Neural cell (in vitro differentiated cells): ENCODE measurements at regions not wholly inside any gene's neighbourhood (a gene's known extent, or its start where the extent isn't known, plus 50 kb on each side); places are given as distances from the start of the nearest gene placed in this dataset.

Experiments used
- H2AFZ ChIP-seq: fragments of 200-600, 300-800 bp; sonication (generic), shearing (Covaris generic); 2 replicates; pipeline ENCODE4 v1.6.0; 2014; ENCODE audit warnings: low read depth, mild to moderate bottlenecking, antibody characterized with exemption, low read length, moderate library complexity
- H3F3A ChIP-seq: fragments of 200-600 bp; shearing (Covaris generic); 2 replicates; pipeline ENCODE4 v1.6.1; 2016; ENCODE audit warnings: mild to moderate bottlenecking, moderate library complexity, mixed read lengths, antibody characterized with exemption, low read length; ENCODE audit not compliant: insufficient read depth, poor library complexity, severe bottlenecking
- H3K27ac ChIP-seq: fragments of 200-600, 300-800 bp; sonication (generic), shearing (Covaris generic); 2 replicates; pipeline ENCODE4 v1.5.1; 2014; ENCODE audit warnings: mild to moderate bottlenecking, low read length, moderate library complexity
- H3K27me3 ChIP-seq: fragments of 300-800, 200-600 bp; sonication (generic), shearing (Covaris generic); 2 replicates; pipeline ENCODE4 v1.6.0; 2014; ENCODE audit warnings: mild to moderate bottlenecking, low read depth, low read length, moderate library complexity; ENCODE audit not compliant: insufficient read depth
- H3K36me3 ChIP-seq: fragments of 300-800, 200-600 bp; sonication (generic), shearing (Covaris generic); 2 replicates; pipeline ENCODE4 v1.5.1; 2014; ENCODE audit warnings: mild to moderate bottlenecking, antibody characterized with exemption, low read length, moderate library complexity; ENCODE audit not compliant: insufficient read depth
- H3K4me2 ChIP-seq: fragments of 300-800, 200-600 bp; sonication (generic), shearing (Covaris generic); 2 replicates; pipeline ENCODE4 v1.6.0; 2014; ENCODE audit warnings: mild to moderate bottlenecking, low read length
- H3K4me3 ChIP-seq: fragments of 300-800, 200-600 bp; sonication (generic), shearing (Covaris generic); 2 replicates; pipeline ENCODE4 v1.5.1; 2014; ENCODE audit warnings: mild to moderate bottlenecking, low read length, moderate library complexity
- H3K79me2 ChIP-seq: fragments of 200-600 bp; shearing (Covaris generic); replicated peaks from 2 replicates; pipeline ENCODE4 v1.6.0; 2014; ENCODE audit warnings: mild to moderate bottlenecking, low read length, moderate library complexity; ENCODE audit not compliant: insufficient read depth
- H3K9ac ChIP-seq: fragments of 300-800, 200-600 bp; sonication (generic), shearing (Covaris generic); 2 replicates; pipeline ENCODE4 v1.6.1; 2016; ENCODE audit warnings: mild to moderate bottlenecking, low read length, mixed read lengths
- H3K9me2 ChIP-seq: fragments of 200-600 bp; shearing (Covaris generic); 2 replicates; pipeline ENCODE4 v1.6.1; 2016; ENCODE audit warnings: mild to moderate bottlenecking, low read length, mixed read lengths; ENCODE audit not compliant: insufficient read depth
- H3K9me3 ChIP-seq: fragments of 200-600, 300-800 bp; sonication (generic), shearing (Covaris generic); 2 replicates; pipeline ENCODE4 v1.6.1; 2016; ENCODE audit warnings: mild to moderate bottlenecking, mixed run types, low read length, moderate library complexity, mixed read lengths
- H4K20me1 ChIP-seq: fragments of 200-600 bp; shearing (Covaris generic); 2 replicates; pipeline ENCODE4 v1.6.1; 2016; ENCODE audit warnings: mild to moderate bottlenecking, mixed run types; ENCODE audit not compliant: insufficient read depth
- EP300 ChIP-seq: fragments of 450-650 bp; conservative IDR thresholded peaks from 2 replicates; pipeline ENCODE4 v1.6.1; 2014; ENCODE audit warnings: antibody characterized with exemption, mild to moderate bottlenecking, moderate library complexity; ENCODE audit not compliant: poor library complexity, severe bottlenecking
- EZH2 ChIP-seq: fragments of 200-600, 300-800 bp; shearing (Covaris generic), sonication (generic); IDR thresholded peaks from 2 replicates; pipeline ENCODE4 v1.6.1; 2014; ENCODE audit warnings: antibody characterized with exemption, low read length, borderline replicate concordance, mild to moderate bottlenecking; ENCODE audit not compliant: insufficient read depth, poor library complexity, severe bottlenecking
- MXI1 ChIP-seq: fragments of 450-650 bp; conservative IDR thresholded peaks from 2 replicates; pipeline ENCODE4 v1.6.1; 2014; ENCODE audit warnings: antibody characterized with exemption, mild to moderate bottlenecking; ENCODE audit not compliant: poor library complexity, severe bottlenecking
- POLR2AphosphoS5 ChIP-seq: IDR thresholded peaks from 2 replicates; pipeline ENCODE4 v1.6.1; 2012
- RAD21 ChIP-seq: fragments of 450-650 bp; conservative IDR thresholded peaks from 2 replicates; pipeline ENCODE4 v1.6.1; 2014; ENCODE audit warnings: antibody characterized with exemption, mild to moderate bottlenecking, moderate library complexity
- SMC3 ChIP-seq: fragments of 450-650 bp; conservative IDR thresholded peaks from 2 replicates; pipeline ENCODE4 v1.6.1; 2014; ENCODE audit warnings: antibody characterized with exemption, mild to moderate bottlenecking, moderate library complexity; ENCODE audit not compliant: poor library complexity
- TAF1 ChIP-seq: IDR thresholded peaks from 2 replicates; pipeline ENCODE4 v1.6.1; 2012; ENCODE audit warnings: low read depth
- TF ChIP-seq, protein P1 (sequence below): IDR thresholded peaks from 2 replicates; pipeline ENCODE4 v1.6.1; 2012; ENCODE audit warnings: borderline replicate concordance
- TF ChIP-seq, protein P2 (sequence below): fragments of 450-650 bp; IDR thresholded peaks from 2 replicates; pipeline ENCODE4 v1.5.1; 2014; ENCODE audit warnings: antibody characterized with exemption, mild to moderate bottlenecking, moderate library complexity; ENCODE audit not compliant: poor library complexity, severe bottlenecking

DNA sequence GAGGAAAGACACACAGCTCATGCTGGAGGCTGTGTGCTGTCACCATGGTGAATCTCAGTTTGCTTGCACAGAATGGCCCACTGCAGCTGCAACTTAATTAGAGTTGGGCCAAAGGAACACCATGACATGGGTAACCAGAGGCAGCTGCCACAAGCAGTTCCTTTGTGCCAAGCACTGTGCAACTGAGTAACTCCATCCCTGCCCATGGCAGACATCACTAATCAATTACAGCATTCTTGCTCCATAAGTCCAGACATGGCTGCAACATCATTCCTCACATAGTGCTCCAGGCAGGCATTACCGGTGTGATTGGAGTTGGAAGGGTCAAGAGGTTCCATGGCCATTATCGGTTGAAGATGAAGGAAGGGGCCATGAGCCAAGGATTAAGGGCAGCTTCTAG, 207.0 kb downstream of the RBM19 start:
- Histone ChIP-seq H3K4me2 (no peak overlapping the region), H3K79me2 (no peaks in the 10 kb centered on the region), H3K9me2 (no peaks in the 10 kb centered on the region), H3K27ac (no peak overlapping the region), H4K20me1 (no peaks in the 10 kb centered on the region), H3K9ac (no peak overlapping the region), H3K36me3 (no peaks in the 10 kb centered on the region), H2AFZ (no peak overlapping the region), H3F3A (peaks cover 5% of the 10 kb centered on the region), H3K4me3 (no peak overlapping the region), H3K9me3 (no peaks in the 10 kb centered on the region), H3K27me3 (no peaks in the 10 kb centered on the region)
- TF ChIP-seq EZH2 = no peak
- TF ChIP-seq EP300 = no peak

DNA sequence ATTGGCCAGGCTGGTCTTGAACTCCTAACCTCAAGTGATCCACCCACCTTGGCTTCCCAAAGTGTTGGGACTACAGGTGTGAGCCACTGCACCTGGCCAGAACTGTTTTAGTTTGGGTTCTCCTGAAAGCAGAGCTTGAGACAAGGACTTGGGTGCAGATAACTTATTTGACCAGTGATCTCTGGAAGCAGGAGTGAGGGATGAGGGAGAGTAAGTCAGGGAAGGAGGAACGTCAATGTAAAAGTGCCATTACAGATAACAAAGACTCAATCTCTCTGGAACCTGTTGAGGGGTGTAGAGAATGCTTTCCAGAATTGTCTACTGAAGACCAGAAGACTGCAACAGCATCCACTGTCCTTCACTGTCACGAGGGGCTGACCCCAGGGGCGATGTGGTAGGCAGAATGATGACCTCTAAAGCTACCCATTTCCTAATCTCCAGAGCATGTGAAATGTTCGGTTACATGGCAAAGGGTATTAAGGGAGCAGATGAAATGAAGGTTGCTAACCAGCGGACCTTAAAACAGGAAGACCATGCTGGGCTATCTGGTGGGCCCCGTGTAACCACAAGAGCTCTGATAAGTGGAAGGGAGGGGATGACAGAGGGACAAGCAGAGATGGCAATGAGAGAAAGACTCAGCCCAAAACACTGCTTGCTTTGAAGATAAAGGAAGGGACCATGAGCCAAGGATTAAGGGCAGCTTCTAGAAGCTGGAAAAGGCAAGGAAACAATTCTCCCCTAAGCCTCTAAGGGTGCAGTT, 207.8 kb downstream of the RBM19 start:
- no peaks in the 10 kb centered on the region for H4K20me1 ChIP-seq
- no peak for TF ChIP-seq MXI1
- no peak for TF ChIP-seq TAF1
- TF ChIP-seq, protein P1, sequence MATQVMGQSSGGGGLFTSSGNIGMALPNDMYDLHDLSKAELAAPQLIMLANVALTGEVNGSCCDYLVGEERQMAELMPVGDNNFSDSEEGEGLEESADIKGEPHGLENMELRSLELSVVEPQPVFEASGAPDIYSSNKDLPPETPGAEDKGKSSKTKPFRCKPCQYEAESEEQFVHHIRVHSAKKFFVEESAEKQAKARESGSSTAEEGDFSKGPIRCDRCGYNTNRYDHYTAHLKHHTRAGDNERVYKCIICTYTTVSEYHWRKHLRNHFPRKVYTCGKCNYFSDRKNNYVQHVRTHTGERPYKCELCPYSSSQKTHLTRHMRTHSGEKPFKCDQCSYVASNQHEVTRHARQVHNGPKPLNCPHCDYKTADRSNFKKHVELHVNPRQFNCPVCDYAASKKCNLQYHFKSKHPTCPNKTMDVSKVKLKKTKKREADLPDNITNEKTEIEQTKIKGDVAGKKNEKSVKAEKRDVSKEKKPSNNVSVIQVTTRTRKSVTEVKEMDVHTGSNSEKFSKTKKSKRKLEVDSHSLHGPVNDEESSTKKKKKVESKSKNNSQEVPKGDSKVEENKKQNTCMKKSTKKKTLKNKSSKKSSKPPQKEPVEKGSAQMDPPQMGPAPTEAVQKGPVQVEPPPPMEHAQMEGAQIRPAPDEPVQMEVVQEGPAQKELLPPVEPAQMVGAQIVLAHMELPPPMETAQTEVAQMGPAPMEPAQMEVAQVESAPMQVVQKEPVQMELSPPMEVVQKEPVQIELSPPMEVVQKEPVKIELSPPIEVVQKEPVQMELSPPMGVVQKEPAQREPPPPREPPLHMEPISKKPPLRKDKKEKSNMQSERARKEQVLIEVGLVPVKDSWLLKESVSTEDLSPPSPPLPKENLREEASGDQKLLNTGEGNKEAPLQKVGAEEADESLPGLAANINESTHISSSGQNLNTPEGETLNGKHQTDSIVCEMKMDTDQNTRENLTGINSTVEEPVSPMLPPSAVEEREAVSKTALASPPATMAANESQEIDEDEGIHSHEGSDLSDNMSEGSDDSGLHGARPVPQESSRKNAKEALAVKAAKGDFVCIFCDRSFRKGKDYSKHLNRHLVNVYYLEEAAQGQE = no peak
- TF ChIP-seq, protein P2, sequence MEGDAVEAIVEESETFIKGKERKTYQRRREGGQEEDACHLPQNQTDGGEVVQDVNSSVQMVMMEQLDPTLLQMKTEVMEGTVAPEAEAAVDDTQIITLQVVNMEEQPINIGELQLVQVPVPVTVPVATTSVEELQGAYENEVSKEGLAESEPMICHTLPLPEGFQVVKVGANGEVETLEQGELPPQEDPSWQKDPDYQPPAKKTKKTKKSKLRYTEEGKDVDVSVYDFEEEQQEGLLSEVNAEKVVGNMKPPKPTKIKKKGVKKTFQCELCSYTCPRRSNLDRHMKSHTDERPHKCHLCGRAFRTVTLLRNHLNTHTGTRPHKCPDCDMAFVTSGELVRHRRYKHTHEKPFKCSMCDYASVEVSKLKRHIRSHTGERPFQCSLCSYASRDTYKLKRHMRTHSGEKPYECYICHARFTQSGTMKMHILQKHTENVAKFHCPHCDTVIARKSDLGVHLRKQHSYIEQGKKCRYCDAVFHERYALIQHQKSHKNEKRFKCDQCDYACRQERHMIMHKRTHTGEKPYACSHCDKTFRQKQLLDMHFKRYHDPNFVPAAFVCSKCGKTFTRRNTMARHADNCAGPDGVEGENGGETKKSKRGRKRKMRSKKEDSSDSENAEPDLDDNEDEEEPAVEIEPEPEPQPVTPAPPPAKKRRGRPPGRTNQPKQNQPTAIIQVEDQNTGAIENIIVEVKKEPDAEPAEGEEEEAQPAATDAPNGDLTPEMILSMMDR = no peak
- TF ChIP-seq EP300 = no peak
- no peak for TF ChIP-seq POLR2AphosphoS5
- no peak for TF ChIP-seq SMC3
- no peak for TF ChIP-seq RAD21
- no peak for TF ChIP-seq EZH2
- H3F3A ChIP-seq = no peaks in the 10 kb centered on the region
- H3K4me2 ChIP-seq = no peak overlapping the region
- no peak overlapping the region for H2AFZ ChIP-seq
- H3K4me3 ChIP-seq = no peak overlapping the region
- no peaks in the 10 kb centered on the region for H3K36me3 ChIP-seq
- no peaks in the 10 kb centered on the region for H3K79me2 ChIP-seq
- no peaks in the 10 kb centered on the region for H3K27me3 ChIP-seq
- no peaks in the 10 kb centered on the region for H3K9me3 ChIP-seq
- H3K9me2 ChIP-seq = no peaks in the 10 kb centered on the region
- H3K9ac ChIP-seq = no peak overlapping the region
- no peak overlapping the region for H3K27ac ChIP-seq
